Right renal cortex interstitium (tissue), 3 donors: ENCODE measurements at regions not wholly inside any gene's neighbourhood (a gene's known extent, or its start where the extent isn't known, plus 50 kb on each side); places are given as distances from the start of the nearest gene placed in this dataset.
"Not testable (repeated sequence)": the region's sequence is repeated elsewhere in the genome, so short reads cannot be mapped to it uniquely, and the experiment has no call there.

ENCODE experiments used
- DNase-seq, 3 donors: peaks; one replicate each; pipeline ENCODE4 v3.0.0-alpha.2; 2013; ENCODE audit warnings: low read depth in 3 of 3, low spot score in 2 of 3

DNA sequence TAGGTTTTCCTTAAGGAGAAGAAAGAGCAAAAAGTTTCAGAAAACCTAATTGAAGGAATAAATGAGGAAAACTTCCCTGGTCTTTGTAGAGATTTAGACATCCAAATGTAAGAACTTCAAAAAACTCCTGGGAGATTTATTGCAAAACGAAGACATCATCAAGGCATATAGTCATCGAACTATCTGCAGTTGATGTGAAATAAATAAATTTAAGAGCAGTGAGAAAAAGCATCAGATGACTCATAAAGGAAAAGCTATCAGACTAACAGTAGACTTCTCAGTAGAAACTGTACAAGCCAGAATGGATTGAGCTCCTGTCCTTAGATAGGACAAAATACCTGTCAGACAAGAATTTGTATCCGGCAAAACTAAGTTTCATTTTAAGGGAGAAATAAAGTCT lies 569.4 kb upstream of the ADAMTS5 start:
- no peak for DNase-seq

GRCh38 chr21:27535188-27535587 lies 568.3 kb upstream of the ADAMTS5 start:
- no peak for DNase-seq

DNA sequence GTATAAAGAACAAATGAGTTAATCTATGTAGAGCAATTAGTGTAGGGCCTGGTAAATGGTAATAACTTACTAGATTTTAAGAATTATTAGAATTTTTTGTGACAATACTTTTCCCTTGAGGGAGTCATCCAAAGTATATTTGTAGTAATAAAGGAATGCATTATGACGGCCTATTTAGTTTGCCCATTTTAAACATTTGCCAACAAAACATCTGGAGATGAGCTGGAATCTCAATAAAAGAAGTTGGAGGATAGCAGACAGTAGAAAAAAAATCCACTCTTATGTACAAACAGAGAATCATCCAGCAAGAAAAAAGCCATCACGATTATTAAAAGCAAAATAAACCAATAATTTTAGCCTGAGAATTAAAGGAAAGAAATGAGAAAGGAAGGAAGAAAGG lies 567.3 kb upstream of the ADAMTS5 start:
- no peak for DNase-seq

GRCh38 chr21:27532076-27532475 lies 565.2 kb upstream of the ADAMTS5 start:
- DNase-seq: peak in 1 of 3 donors; percentile 7

- no peak for DNase-seq
These were observed 561.8 kb upstream of the ADAMTS5 start for GRCh38 chr21:27528697-27529096.

DNA sequence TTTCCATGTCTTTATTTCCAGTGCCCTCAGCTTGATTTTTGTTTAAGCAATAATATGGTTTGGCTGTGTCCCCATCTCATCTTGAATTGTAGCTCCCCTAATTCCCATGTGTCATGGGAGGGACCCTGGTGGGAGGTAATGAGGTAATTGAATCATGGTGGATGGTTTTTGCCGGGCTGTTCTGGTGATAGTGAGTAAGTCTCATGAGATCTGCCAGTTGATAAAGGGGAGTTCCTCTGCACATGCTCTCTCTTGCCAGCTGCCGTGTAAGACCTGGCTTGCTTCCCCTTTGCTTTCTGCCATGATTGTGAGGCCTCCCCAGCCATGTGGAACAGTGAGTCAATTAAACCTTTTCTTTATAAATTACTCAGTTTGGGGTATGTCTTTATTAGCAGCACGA lies 559.6 kb upstream of the ADAMTS5 start:
- DNase-seq: no peak

GRCh38 chr21:27525780-27526179 lies 558.9 kb upstream of the ADAMTS5 start:
- no peak for DNase-seq

GRCh38 chr21:27519361-27519760 lies 552.5 kb upstream of the ADAMTS5 start:
- no peak for DNase-seq

GRCh38 chr21:27517177-27517576 lies 550.3 kb upstream of the ADAMTS5 start:
- DNase-seq: not testable (repeated sequence)

DNA sequence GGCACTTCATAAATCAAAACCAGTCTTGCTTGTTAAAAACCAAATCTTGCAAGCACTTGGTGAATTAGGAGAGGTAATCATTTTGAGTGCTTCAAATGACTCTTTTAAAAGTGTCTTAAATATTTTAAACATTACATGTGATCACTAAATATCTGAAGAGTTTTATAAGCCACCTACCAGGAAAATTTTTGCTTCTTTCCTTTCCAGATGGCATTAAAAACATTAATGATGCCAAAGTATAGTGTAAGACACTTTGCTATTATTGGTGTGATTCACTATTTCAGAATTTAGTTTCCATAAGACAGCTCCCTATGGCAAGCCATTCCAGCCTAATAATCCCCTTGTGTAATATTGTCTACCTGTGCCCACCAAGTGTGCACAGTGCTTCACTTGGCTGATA lies 548.8 kb upstream of the ADAMTS5 start:
- no peak for DNase-seq

DNA sequence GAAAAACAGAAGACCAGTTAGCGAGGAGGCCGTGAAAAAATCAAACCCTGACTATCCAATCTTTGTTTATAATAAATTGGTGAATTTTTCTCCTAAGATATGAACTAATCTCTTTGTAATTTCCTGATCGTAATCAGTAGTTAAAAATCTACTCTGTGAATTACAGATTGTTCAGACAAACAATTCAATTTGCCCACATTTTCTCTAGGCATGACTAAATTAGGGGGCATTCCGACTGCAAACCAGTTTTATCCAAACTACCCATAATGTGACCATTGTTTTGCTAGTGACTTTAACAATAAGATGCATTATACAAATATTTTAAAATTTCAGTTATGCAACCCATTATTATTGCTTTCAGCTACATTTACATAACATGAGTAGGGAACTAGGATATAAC lies 546.9 kb upstream of the ADAMTS5 start:
- no peak for DNase-seq

DNA sequence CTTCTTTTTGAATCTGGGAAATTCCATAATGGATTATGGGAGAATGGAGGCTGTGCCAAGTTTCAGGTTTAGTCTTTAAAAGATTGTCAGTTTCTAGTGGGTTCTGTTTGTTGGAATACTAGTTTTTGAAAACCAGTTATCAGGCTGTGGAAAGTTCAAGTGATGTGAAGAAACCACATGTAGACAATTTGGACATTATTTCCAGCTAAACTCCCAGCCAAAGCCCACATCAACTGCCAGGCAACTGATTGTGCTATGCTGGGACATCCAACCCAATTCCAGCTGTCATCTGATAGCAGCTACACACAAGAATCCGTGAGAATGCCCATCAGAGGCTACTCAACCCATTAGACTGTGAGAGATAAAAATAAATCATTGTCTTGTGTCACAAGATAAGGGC lies 546.1 kb upstream of the ADAMTS5 start:
- no peak for DNase-seq

- DNase-seq: no peak
These were observed 544.3 kb upstream of the ADAMTS5 start for GRCh38 chr21:27511233-27511632.

GRCh38 chr21:27507695-27508094 lies 540.8 kb upstream of the ADAMTS5 start:
- DNase-seq: no peak

- DNase-seq: no peak
These were observed 538.6 kb upstream of the ADAMTS5 start for GRCh38 chr21:27505516-27505915.

- DNase-seq: no peak
These were observed 535.9 kb upstream of the ADAMTS5 start for GRCh38 chr21:27502801-27503200.

DNA sequence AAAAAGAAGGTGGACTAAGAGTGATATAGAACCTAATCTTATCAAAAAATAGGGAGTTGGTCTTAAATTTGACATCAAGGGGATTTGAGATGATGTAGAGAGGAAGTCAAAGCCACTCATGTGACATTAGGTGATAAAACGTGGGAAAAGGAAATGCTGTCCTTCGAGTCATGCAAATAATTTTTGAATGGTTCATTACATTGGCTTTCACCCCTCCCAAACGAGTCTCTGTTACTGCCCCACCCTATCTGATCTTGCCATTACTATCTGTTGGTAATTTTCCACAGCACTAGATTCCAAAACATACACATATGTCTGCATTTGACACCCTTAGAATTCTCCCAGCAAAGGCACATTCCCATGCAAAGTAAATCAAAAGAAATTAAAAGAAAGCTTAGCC lies 531.1 kb upstream of the ADAMTS5 start:
- no peak for DNase-seq

GRCh38 chr21:27495836-27496235 lies 528.9 kb upstream of the ADAMTS5 start:
- no peak for DNase-seq

- no peak for DNase-seq
These were observed 526.7 kb upstream of the ADAMTS5 start for GRCh38 chr21:27493542-27493941.

DNA sequence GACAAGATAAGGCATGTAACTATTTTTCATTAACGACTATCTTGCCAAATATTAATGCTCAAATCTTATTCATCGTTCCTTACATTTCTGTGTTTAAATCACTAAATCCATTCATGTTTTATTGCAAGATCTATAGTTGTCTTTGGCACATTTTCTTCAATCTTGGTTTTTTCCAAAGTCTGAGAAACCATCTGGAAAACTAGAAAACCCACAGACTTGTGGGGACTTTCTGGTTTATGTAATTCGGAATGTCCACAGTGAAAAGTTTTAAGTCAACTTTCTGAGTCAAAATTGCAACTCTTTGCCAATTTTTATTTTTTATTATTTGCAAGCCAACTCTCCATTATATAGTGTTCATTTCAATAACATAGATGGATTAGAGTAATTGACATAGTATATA lies 520.8 kb upstream of the ADAMTS5 start:
- DNase-seq: no peak

DNA sequence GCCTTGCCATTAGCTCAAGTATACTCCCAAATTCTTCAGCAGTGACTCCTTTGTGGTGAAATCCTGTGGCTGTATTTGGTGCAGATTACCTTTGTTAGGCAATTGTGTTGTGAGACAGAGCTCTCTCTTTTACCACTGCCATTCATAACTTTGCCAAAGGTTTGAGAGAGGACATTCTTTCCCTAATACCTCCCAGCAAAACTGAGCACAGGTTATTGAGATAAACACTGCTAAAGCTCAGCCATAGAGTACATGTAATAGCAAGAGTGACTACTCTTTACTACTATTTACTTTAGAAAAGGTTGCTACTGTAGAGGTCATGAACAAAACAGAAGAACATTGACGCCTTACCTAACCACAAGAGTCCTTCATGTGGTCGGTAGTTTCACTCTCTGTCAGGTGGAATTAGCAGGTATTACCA lies 514.0 kb upstream of the ADAMTS5 start:
- DNase-seq: no peak

DNA sequence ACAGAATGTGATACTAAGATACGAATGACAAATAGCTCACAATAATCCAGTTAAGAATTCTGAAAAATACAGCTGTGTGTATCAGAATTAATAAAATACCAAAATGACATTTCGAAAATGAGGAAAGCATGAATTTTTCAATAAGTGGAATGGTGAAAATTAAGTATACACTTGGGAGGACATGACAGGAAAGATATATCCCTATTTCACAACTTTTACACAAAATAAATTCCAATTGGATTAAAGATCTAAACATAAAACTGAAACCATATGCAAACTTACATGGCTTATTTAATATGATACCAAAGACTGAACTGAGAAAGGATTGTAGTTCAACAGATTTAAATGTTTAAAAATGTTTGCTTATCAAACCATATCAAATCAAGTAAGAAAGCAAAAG lies 510.4 kb upstream of the ADAMTS5 start:
- DNase-seq: no peak

GRCh38 chr21:27476696-27477095 lies 509.8 kb upstream of the ADAMTS5 start:
- DNase-seq: no peak
